ENCODE measurements at regions not wholly inside any gene's neighbourhood (a gene's known extent, or its start where the extent isn't known, plus 50 kb on each side); places are given as distances from the start of the nearest gene placed in this dataset.

- DNase-seq (ENCODE audit: low spot score in 2 of 2): no peak
- no peaks in the 10 kb centered on the region for H3K36me3 ChIP-seq
- 92% methylated on average over 18 of the region's 18 CpGs for WGBS, 2 donors
- peaks cover 0 to 15% (median 1%) of the 10 kb centered on the region in 4 donors for H3K4me1 ChIP-seq
- H3K27ac ChIP-seq: no peak overlapping the region
- TF ChIP-seq CTCF (IDR thresholded peaks at IDR 0.05) (no peak), EP300 (IDR thresholded peaks at IDR 0.05) (no peak), POLR2A (IDR thresholded peaks at IDR 0.05) (no peak)
- no peaks in the 10 kb centered on the region for H3K27me3 ChIP-seq
- no peak overlapping the region for H3K4me3 ChIP-seq
- H3K9me3 ChIP-seq: peaks cover 0 to 22% (median 0%) of the 10 kb centered on the region in 4 donors
Measured at GRCh38 chr11:70615036-70615875, 216.9 kb downstream of the CTTN start.

GRCh38 chr11:70616317-70616716 is 218.0 kb downstream of the CTTN start:
- no peak overlapping the region for H3K27ac ChIP-seq
- 88 to 89% methylated on average over 7 of the region's 7 CpGs for WGBS, 2 donors
- H3K9me3 ChIP-seq: peaks cover 0 to 27% (median 0%) of the 10 kb centered on the region in 4 donors
- no peak for DNase-seq (ENCODE audit: low spot score in 2 of 2)
- no peak for TF ChIP-seq POLR2A (IDR thresholded peaks at IDR 0.05)
- TF ChIP-seq CTCF (IDR thresholded peaks at IDR 0.05): no peak
- TF ChIP-seq EP300 (IDR thresholded peaks at IDR 0.05): no peak
- no peak overlapping the region for H3K4me3 ChIP-seq
- H3K4me1 ChIP-seq: peaks cover 0 to 4% (median 0%) of the 10 kb centered on the region in 4 donors
- no peaks in the 10 kb centered on the region for H3K36me3 ChIP-seq
- H3K27me3 ChIP-seq: no peaks in the 10 kb centered on the region

GRCh38 chr11:70616938-70617654 is 218.8 kb downstream of the CTTN start:
- no peaks in the 10 kb centered on the region for H3K36me3 ChIP-seq
- DNase-seq (ENCODE audit: low spot score in 2 of 2): no peak
- H3K4me1 ChIP-seq: no peaks in the 10 kb centered on the region
- TF ChIP-seq POLR2A (IDR thresholded peaks at IDR 0.05): no peak
- no peak for TF ChIP-seq EP300 (IDR thresholded peaks at IDR 0.05)
- no peak overlapping the region for H3K27ac ChIP-seq
- no peak overlapping the region for H3K4me3 ChIP-seq
- peaks cover 0 to 27% (median 0%) of the 10 kb centered on the region in 4 donors for H3K9me3 ChIP-seq
- 25 to 28% methylated on average over 12 of the region's 12 CpGs for WGBS, 2 donors
- no peaks in the 10 kb centered on the region for H3K27me3 ChIP-seq

- no peak for DNase-seq (ENCODE audit: low spot score in 2 of 2)
- TF ChIP-seq EP300 (IDR thresholded peaks at IDR 0.05): no peak
- no peak for TF ChIP-seq CTCF (IDR thresholded peaks at IDR 0.05)
- no peak for TF ChIP-seq POLR2A (IDR thresholded peaks at IDR 0.05)
- Histone ChIP-seq H3K9me3 (peaks cover 0 to 27% (median 0%) of the 10 kb centered on the region in 4 donors), H3K36me3 (no peaks in the 10 kb centered on the region), H3K4me3 (no peak overlapping the region), H3K27ac (no peak overlapping the region), H3K4me1 (no peaks in the 10 kb centered on the region), H3K27me3 (no peaks in the 10 kb centered on the region)
- 92 to 93% methylated on average over 22 of the region's 22 CpGs for WGBS, 2 donors
Measured at GRCh38 chr11:70618431-70619101, 220.2 kb downstream of the CTTN start.

GRCh38 chr11:70619591-70619990 is 221.3 kb downstream of the CTTN start:
- no peaks in the 10 kb centered on the region for H3K27me3 ChIP-seq
- TF ChIP-seq CTCF (IDR thresholded peaks at IDR 0.05) (no peak), POLR2A (IDR thresholded peaks at IDR 0.05) (no peak), EP300 (IDR thresholded peaks at IDR 0.05) (no peak)
- no peaks in the 10 kb centered on the region for H3K4me1 ChIP-seq
- 86 to 87% methylated on average over 7 of the region's 7 CpGs for WGBS, 2 donors
- DNase-seq (ENCODE audit: low spot score in 2 of 2): no peak
- H3K27ac ChIP-seq: no peak overlapping the region
- H3K9me3 ChIP-seq: peaks cover 0 to 25% (median 0%) of the 10 kb centered on the region in 4 donors
- no peaks in the 10 kb centered on the region for H3K36me3 ChIP-seq
- no peak overlapping the region for H3K4me3 ChIP-seq
